Natural killer cell (primary cell): ENCODE measurements at regions not wholly inside any gene's neighbourhood (a gene's known extent, or its start where the extent isn't known, plus 50 kb on each side); places are given as distances from the start of the nearest gene placed in this dataset.

ENCODE experiments used
- ATAC-seq, 3 donors: fragments of 150-1000 bp in 2 of 3; fragments of 200-7000 bp in 1 of 3; cut with Tn5 transposase; 1 replicate in 1 of 3; 2 replicates in 2 of 3; pipeline ENCODE4 v1.10.0; 2021; ENCODE audit warnings: mild to moderate bottlenecking in 2 of 3, moderate library complexity in 2 of 3
- DNase-seq, 2 donors: peaks; one replicate each; pipeline versions ENCODE4 v3.0.0 to v3.0.0-alpha.2; 2013 to 2021; ENCODE audit warnings: mixed read lengths in 1 of 2
- H3K27ac ChIP-seq: one replicate; pipeline ENCODE4 v1.5.1; 2013; ENCODE audit warnings: mild to moderate bottlenecking, low read length
- H3K27me3 ChIP-seq: one replicate; pipeline ENCODE4 v1.6.1; 2013; ENCODE audit warnings: low read length; ENCODE audit not compliant: control insufficient read depth, insufficient read depth
- H3K36me3 ChIP-seq: one replicate; pipeline ENCODE4 v1.6.1; 2013; ENCODE audit warnings: low read length; ENCODE audit not compliant: control insufficient read depth, insufficient read depth
- H3K4me1 ChIP-seq: one replicate; pipeline ENCODE4 v1.6.1; 2013; ENCODE audit warnings: low read length; ENCODE audit not compliant: control insufficient read depth, insufficient read depth
- H3K4me3 ChIP-seq: one replicate; pipeline ENCODE4 v1.5.1; 2013; ENCODE audit warnings: low read length
- H3K9me3 ChIP-seq: one replicate; pipeline ENCODE4 v1.6.1; 2013; ENCODE audit warnings: low read length; ENCODE audit not compliant: control insufficient read depth, insufficient read depth
- H3K27ac Mint-ChIP-seq, 2 donors: one replicate each; pipeline ENCODE4 v1.8.0; 2022; ENCODE audit warnings: mild to moderate bottlenecking in 2 of 2, mixed read lengths in 2 of 2, moderate library complexity in 1 of 2
- H3K27me3 Mint-ChIP-seq, 2 donors: one replicate each; pipeline ENCODE4 v1.8.0; 2022; ENCODE audit warnings: low read depth in 2 of 2, mixed read lengths in 2 of 2
- H3K36me3 Mint-ChIP-seq: one replicate; pipeline ENCODE4 v1.8.0; 2022; ENCODE audit warnings: mixed read lengths
- H3K4me1 Mint-ChIP-seq, 2 donors: one replicate each; pipeline ENCODE4 v1.8.0; 2022; ENCODE audit warnings: mixed read lengths in 2 of 2
- H3K4me3 Mint-ChIP-seq: one replicate; pipeline ENCODE4 v1.8.0; 2022; ENCODE audit warnings: mild to moderate bottlenecking, moderate library complexity, mixed read lengths
- H3K9me3 Mint-ChIP-seq, 2 donors: one replicate each; pipeline ENCODE4 v1.8.0; 2022; ENCODE audit warnings: mixed read lengths in 2 of 2
- CTCF ChIP-seq: fragments of 200-600 bp; IDR thresholded peaks from one replicate; pipeline ENCODE4 v1.8.0; 2022; ENCODE audit warnings: antibody characterized with exemption
- WGBS: methylation state at CpG from one replicate; pipeline ENCODE4 v1.1.7; 2013; ENCODE audit warnings: missing lambda C conversion rate; ENCODE audit not compliant: insufficient coverage; 5-methylcytosine and 5-hydroxymethylcytosine counted together
- intact Hi-C: fragments of 100-400 bp; cut with micrococcal nuclease; formaldehyde crosslinking; loops from one replicate; pipeline ENCODE4 v1.14.2; 2022

- H3K27ac ChIP-seq, result no peak overlapping the region
- intact Hi-C loops, result no loop called here
- H3K27me3 Mint-ChIP-seq, result peaks cover 6% of the 10 kb centered on the region in 2 donors
- H3K4me1 Mint-ChIP-seq, result no peaks in the 10 kb centered on the region
- H3K36me3 Mint-ChIP-seq, result no peaks in the 10 kb centered on the region
- H3K36me3 ChIP-seq, result no peaks in the 10 kb centered on the region
- H3K9me3 ChIP-seq, result no peaks in the 10 kb centered on the region
- no peaks in the 10 kb centered on the region for H3K27me3 ChIP-seq
- DNase-seq (no peak), ATAC-seq (no peak)
- H3K27ac Mint-ChIP-seq, result no peak overlapping the region
- H3K9me3 Mint-ChIP-seq, result no peaks in the 10 kb centered on the region
- no peak for TF ChIP-seq CTCF
- no peaks in the 10 kb centered on the region for H3K4me1 ChIP-seq
- 93% methylated on average over 14 of the region's 14 CpGs for WGBS
- H3K4me3 Mint-ChIP-seq, result no peak overlapping the region
- no peak overlapping the region for H3K4me3 ChIP-seq
Observed at GRCh38 chr7:25750744-25751508, 401.1 kb upstream of the NFE2L3 start.

- Histone ChIP-seq H3K4me1 (no peaks in the 10 kb centered on the region), H3K9me3 (no peaks in the 10 kb centered on the region), H3K27me3 (no peaks in the 10 kb centered on the region), H3K4me3 (no peak overlapping the region), H3K27ac (no peak overlapping the region), H3K36me3 (no peaks in the 10 kb centered on the region)
- no peak for TF ChIP-seq CTCF
- no peaks in the 10 kb centered on the region for H3K36me3 Mint-ChIP-seq
- no peak overlapping the region for H3K4me3 Mint-ChIP-seq
- H3K27me3 Mint-ChIP-seq, result peaks cover 6% of the 10 kb centered on the region in 2 donors
- WGBS, result 85% methylated on average over 4 of the region's 5 CpGs
- H3K4me1 Mint-ChIP-seq, result no peaks in the 10 kb centered on the region
- intact Hi-C loops, result no loop called here
- DNase-seq (no peak), ATAC-seq (no peak)
- H3K9me3 Mint-ChIP-seq, result no peaks in the 10 kb centered on the region
- no peak overlapping the region for H3K27ac Mint-ChIP-seq
Observed at GRCh38 chr7:25752154-25752553, 399.8 kb upstream of the NFE2L3 start.

- TF ChIP-seq CTCF, result no peak
- H3K27me3 ChIP-seq, result no peaks in the 10 kb centered on the region
- no peak overlapping the region for H3K27ac Mint-ChIP-seq
- H3K4me1 ChIP-seq, result no peaks in the 10 kb centered on the region
- WGBS, result 88% methylated on average over 15 of the region's 16 CpGs
- no peaks in the 10 kb centered on the region for H3K36me3 Mint-ChIP-seq
- no peak overlapping the region for H3K4me3 Mint-ChIP-seq
- H3K4me1 Mint-ChIP-seq, result no peaks in the 10 kb centered on the region
- H3K9me3 ChIP-seq, result no peaks in the 10 kb centered on the region
- no peaks in the 10 kb centered on the region for H3K9me3 Mint-ChIP-seq
- no peak for DNase-seq
- no peaks in the 10 kb centered on the region for H3K36me3 ChIP-seq
- intact Hi-C loops, result no loop called here
- H3K27ac ChIP-seq, result no peak overlapping the region
- H3K4me3 ChIP-seq, result no peak overlapping the region
- ATAC-seq, result no peak
- peaks cover 6% of the 10 kb centered on the region in 2 donors for H3K27me3 Mint-ChIP-seq
Observed at GRCh38 chr7:25752967-25753791, 398.8 kb upstream of the NFE2L3 start.
